ENCODE measurements at regions not wholly inside any gene's neighbourhood (a gene's known extent, or its start where the extent isn't known, plus 50 kb on each side); places are given as distances from the start of the nearest gene placed in this dataset.

- no peak for TF ChIP-seq CTCF (IDR thresholded peaks at IDR 0.05; ENCODE audit: low read length)
- no peak for TF ChIP-seq EZH2 (IDR thresholded peaks at IDR 0.05; ENCODE audit: borderline replicate concordance, low read length)
Measured at GRCh38 chr3:31391150-31391549, 141.6 kb upstream of the STT3B start.
